Suprapubic skin (tissue), 4 donors: ENCODE measurements at regions not wholly inside any gene's neighbourhood (a gene's known extent, or its start where the extent isn't known, plus 50 kb on each side); places are given as distances from the start of the nearest gene placed in this dataset.

ENCODE experiments used
- EP300 ChIP-seq: sonication (generic); formaldehyde crosslinking; IDR thresholded peaks from one replicate; pipeline ENCODE4 v1.6.1; 2017; ENCODE audit warnings: antibody characterized with exemption
- POLR2A ChIP-seq, 2 donors: fragments of 450-650 bp; IDR thresholded peaks; one replicate each; pipeline ENCODE4 v1.6.1; 2017; ENCODE audit warnings: antibody characterized with exemption in 2 of 2, mild to moderate bottlenecking in 2 of 2, moderate library complexity in 2 of 2
- POLR2AphosphoS5 ChIP-seq, 3 donors: sonication (generic); formaldehyde crosslinking; IDR thresholded peaks; one replicate each; pipeline ENCODE4 v1.6.1; 2017; ENCODE audit warnings: antibody characterized with exemption in 3 of 3
- TF ChIP-seq, protein P1 (sequence below), 2 donors: fragments of 200-600 bp in 1 of 2; fragments of 450-650 bp in 1 of 2; sonication (generic) in 1 of 2; IDR thresholded peaks; one replicate each; pipeline ENCODE4 v1.5.1; 2016 to 2019; ENCODE audit warnings: antibody characterized with exemption in 2 of 2, mild to moderate bottlenecking in 1 of 2, moderate library complexity in 1 of 2

DNA sequence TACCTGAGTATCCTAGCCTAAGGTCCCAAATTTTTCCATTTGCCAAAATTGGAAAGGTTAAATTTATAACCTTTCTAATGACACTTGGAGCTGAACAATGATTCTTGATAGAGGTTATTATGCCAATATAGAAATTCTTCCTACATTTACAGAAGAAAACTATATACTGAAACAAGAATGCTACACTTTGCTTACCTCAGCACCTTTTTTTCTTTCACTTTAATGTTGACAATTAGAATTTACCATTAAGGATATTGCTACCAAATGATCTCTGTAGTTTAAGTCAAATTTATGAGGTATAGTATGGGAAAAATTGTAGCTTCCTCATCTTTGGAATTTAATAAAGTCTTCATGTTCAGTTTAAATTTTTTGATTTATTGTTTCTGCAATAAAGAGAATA, 577.0 kb downstream of the NR4A2 start:
- TF ChIP-seq, protein P1, sequence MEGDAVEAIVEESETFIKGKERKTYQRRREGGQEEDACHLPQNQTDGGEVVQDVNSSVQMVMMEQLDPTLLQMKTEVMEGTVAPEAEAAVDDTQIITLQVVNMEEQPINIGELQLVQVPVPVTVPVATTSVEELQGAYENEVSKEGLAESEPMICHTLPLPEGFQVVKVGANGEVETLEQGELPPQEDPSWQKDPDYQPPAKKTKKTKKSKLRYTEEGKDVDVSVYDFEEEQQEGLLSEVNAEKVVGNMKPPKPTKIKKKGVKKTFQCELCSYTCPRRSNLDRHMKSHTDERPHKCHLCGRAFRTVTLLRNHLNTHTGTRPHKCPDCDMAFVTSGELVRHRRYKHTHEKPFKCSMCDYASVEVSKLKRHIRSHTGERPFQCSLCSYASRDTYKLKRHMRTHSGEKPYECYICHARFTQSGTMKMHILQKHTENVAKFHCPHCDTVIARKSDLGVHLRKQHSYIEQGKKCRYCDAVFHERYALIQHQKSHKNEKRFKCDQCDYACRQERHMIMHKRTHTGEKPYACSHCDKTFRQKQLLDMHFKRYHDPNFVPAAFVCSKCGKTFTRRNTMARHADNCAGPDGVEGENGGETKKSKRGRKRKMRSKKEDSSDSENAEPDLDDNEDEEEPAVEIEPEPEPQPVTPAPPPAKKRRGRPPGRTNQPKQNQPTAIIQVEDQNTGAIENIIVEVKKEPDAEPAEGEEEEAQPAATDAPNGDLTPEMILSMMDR (IDR thresholded peaks at IDR 0.05) = no peak
- TF ChIP-seq POLR2AphosphoS5 (IDR thresholded peaks at IDR 0.05) (no peak), POLR2A (IDR thresholded peaks at IDR 0.05) (no peak), EP300 (no peak)
